PC-9 (cell line): ENCODE measurements at regions not wholly inside any gene's neighbourhood (a gene's known extent, or its start where the extent isn't known, plus 50 kb on each side); places are given as distances from the start of the nearest gene placed in this dataset.
A peak's percentile ranks its signal among the peaks of the same experiment; 100 is the strongest.

Source experiments
- BruUV-seq: library from RNA; stranded (reverse); fragments of 400-500 nt; replicated peaks from 2 replicates; lab custom pipeline; 2021; lab: Mats Ljungman, UMichigan
- CTCF ChIA-PET: fragments of 300-600 bp; sonication (Branson Sonifier 250); formaldehyde crosslinking; loops from one replicate; lab custom pipeline; 2022; ENCODE audit warnings: antibody characterized with exemption; lab: Charles Lee
- POLR2A ChIA-PET: fragments of 300-600 bp; sonication (Branson Sonifier 250); formaldehyde crosslinking; loops from one replicate; lab custom pipeline; 2022; ENCODE audit warnings: antibody characterized with exemption; ENCODE audit not compliant: unreplicated experiment; lab: Charles Lee
- DNase-seq, 2 experiments: peaks; one replicate each; pipeline versions ENCODE4 v3.0.0 to v3.0.0-alpha.2; 2015 to 2022; ENCODE audit warnings: mixed read lengths in 1 of 2
- H2AFZ ChIP-seq: fragments of 200-600 bp; sonication (generic); 2 replicates; pipeline ENCODE4 v1.8.1; 2017; ENCODE audit warnings: antibody characterized with exemption
- H3F3A ChIP-seq: fragments of 200-600 bp; sonication (generic); 2 replicates; pipeline ENCODE4 v1.8.1; 2017; ENCODE audit warnings: antibody characterized with exemption, mild to moderate bottlenecking, low read depth; ENCODE audit not compliant: insufficient read depth
- H3K27ac ChIP-seq: fragments of 200-600 bp; sonication (generic); 2 replicates; pipeline ENCODE4 v1.6.1; 2016; ENCODE audit warnings: mixed run types
- H3K27me3 ChIP-seq: fragments of 200-600 bp; sonication (generic); 2 replicates; pipeline ENCODE4 v1.6.1; 2016; ENCODE audit warnings: low read depth, mixed run types; ENCODE audit not compliant: insufficient read depth
- H3K36me3 ChIP-seq: fragments of 200-600 bp; sonication (generic); 2 replicates; pipeline ENCODE4 v1.6.1; 2016; ENCODE audit warnings: low read depth, mixed run types
- H3K4me1 ChIP-seq: fragments of 200-600 bp; sonication (generic); replicated peaks from 2 replicates; pipeline ENCODE4 v1.6.1; 2016; ENCODE audit warnings: mixed run types; ENCODE audit not compliant: insufficient read depth
- H3K4me2 ChIP-seq: fragments of 200-600 bp; sonication (generic); 2 replicates; pipeline ENCODE4 v1.6.1; 2017; ENCODE audit warnings: mixed run types
- H3K4me3 ChIP-seq: fragments of 200-600 bp; sonication (generic); 2 replicates; pipeline ENCODE4 v1.6.1; 2016; ENCODE audit warnings: mixed run types
- H3K79me2 ChIP-seq: fragments of 200-600 bp; sonication (generic); 2 replicates; pipeline ENCODE4 v1.6.1; 2017; ENCODE audit warnings: low read depth, mixed run types
- H3K9me2 ChIP-seq: fragments of 200-600 bp; sonication (generic); 2 replicates; pipeline ENCODE4 v1.8.1; 2017; ENCODE audit warnings: mild to moderate bottlenecking; ENCODE audit not compliant: insufficient read depth
- H3K9me3 ChIP-seq: fragments of 200-600 bp; sonication (generic); 2 replicates; pipeline ENCODE4 v1.8.1; 2016; ENCODE audit warnings: low read depth; ENCODE audit not compliant: insufficient read depth
- H4K20me1 ChIP-seq: fragments of 200-600 bp; sonication (generic); 2 replicates; pipeline ENCODE4 v1.8.1; 2017; ENCODE audit not compliant: insufficient read depth
- CTCF ChIP-seq: fragments of 200-600 bp; sonication (generic); conservative IDR thresholded peaks from 2 replicates; pipeline ENCODE4 v1.6.1; 2017; ENCODE audit warnings: mixed run types, antibody characterized with exemption, mild to moderate bottlenecking, moderate library complexity
- EZH2 ChIP-seq: fragments of 200-600 bp; sonication (generic); IDR thresholded peaks from 2 replicates; pipeline ENCODE4 v1.8.0; 2017; ENCODE audit warnings: antibody characterized with exemption, low read depth
- intact Hi-C: fragments of 100-400 bp; cut with micrococcal nuclease; formaldehyde crosslinking; loops from one replicate; pipeline ENCODE4 v1.10.0; 2022; ENCODE audit not compliant: unreplicated experiment

- Histone ChIP-seq H3K9me2 (0 out of 2 replicates have a peak, but pooled peaks cover 5% of the 10 kb centered on the region), H3K27ac (no peak overlapping the region), H3K4me1 (no peaks in the 10 kb centered on the region), H2AFZ (0 out of 2 replicates have a peak overlapping the region, but pooled peaks have one; percentile 24), H4K20me1 (no peaks in the 10 kb centered on the region), H3K79me2 (no peaks in the 10 kb centered on the region), H3K27me3 (no peaks in the 10 kb centered on the region), H3K36me3 (no peaks in the 10 kb centered on the region), H3K9me3 (no peaks in the 10 kb centered on the region), H3K4me2 (no peak overlapping the region), H3K4me3 (no peak overlapping the region), H3F3A (no peaks in the 10 kb centered on the region)
- CTCF ChIA-PET, result no interaction called here
- POLR2A ChIA-PET, result no interaction called here
- DNase-seq, result no peak
- intact Hi-C loops, result no loop called here
- BruUV-seq, result no TSS peak
- TF ChIP-seq EZH2 (no peak), CTCF (no peak)
Observed at GRCh38 chr12:28631831-28632230, 441.6 kb downstream of the CCDC91 start.

- H3F3A ChIP-seq, result no peaks in the 10 kb centered on the region
- H4K20me1 ChIP-seq, result no peaks in the 10 kb centered on the region
- no peaks in the 10 kb centered on the region for H3K9me2 ChIP-seq
- intact Hi-C loops, result no loop called here
- H3K27me3 ChIP-seq, result no peaks in the 10 kb centered on the region
- H3K36me3 ChIP-seq, result no peaks in the 10 kb centered on the region
- ChIA-PET POLR2A (no interaction called here), CTCF (no interaction called here)
- H3K4me2 ChIP-seq, result no peak overlapping the region
- peak overlapping the region; percentile 59; the same call in 1 of the 2 replicates for H2AFZ ChIP-seq
- no peak for DNase-seq
- peaks cover 3% of the 10 kb centered on the region; the same call in 1 of the 2 replicates for H3K9me3 ChIP-seq
- TF ChIP-seq EZH2 (no peak), CTCF (no peak)
- H3K4me1 ChIP-seq, result no peaks in the 10 kb centered on the region
- no peaks in the 10 kb centered on the region for H3K79me2 ChIP-seq
- no TSS peak for BruUV-seq
- H3K27ac ChIP-seq, result no peak overlapping the region
- H3K4me3 ChIP-seq, result no peak overlapping the region
Observed at GRCh38 chr12:28640519-28640918, 450.3 kb downstream of the CCDC91 start.

GRCh38 chr12:28645436-28645835 is 455.2 kb downstream of the CCDC91 start:
- H3K36me3 ChIP-seq, result no peaks in the 10 kb centered on the region
- intact Hi-C loops, result no loop called here
- no peak overlapping the region for H3K27ac ChIP-seq
- no peak overlapping the region for H2AFZ ChIP-seq
- H3K4me3 ChIP-seq, result no peak overlapping the region
- H3K27me3 ChIP-seq, result no peaks in the 10 kb centered on the region
- H3K9me2 ChIP-seq, result no peaks in the 10 kb centered on the region
- no TSS peak for BruUV-seq
- POLR2A ChIA-PET, result no interaction called here
- H3K4me1 ChIP-seq, result no peaks in the 10 kb centered on the region
- H4K20me1 ChIP-seq, result no peaks in the 10 kb centered on the region
- H3F3A ChIP-seq, result no peaks in the 10 kb centered on the region
- no peak for TF ChIP-seq EZH2
- no peak for TF ChIP-seq CTCF
- CTCF ChIA-PET, result no interaction called here
- no peak for DNase-seq
- no peak overlapping the region for H3K4me2 ChIP-seq
- H3K79me2 ChIP-seq, result no peaks in the 10 kb centered on the region
- H3K9me3 ChIP-seq, result no peaks in the 10 kb centered on the region
